ENCODE measurements at regions not wholly inside any gene's neighbourhood (a gene's known extent, or its start where the extent isn't known, plus 50 kb on each side); places are given as distances from the start of the nearest gene placed in this dataset.

DNA sequence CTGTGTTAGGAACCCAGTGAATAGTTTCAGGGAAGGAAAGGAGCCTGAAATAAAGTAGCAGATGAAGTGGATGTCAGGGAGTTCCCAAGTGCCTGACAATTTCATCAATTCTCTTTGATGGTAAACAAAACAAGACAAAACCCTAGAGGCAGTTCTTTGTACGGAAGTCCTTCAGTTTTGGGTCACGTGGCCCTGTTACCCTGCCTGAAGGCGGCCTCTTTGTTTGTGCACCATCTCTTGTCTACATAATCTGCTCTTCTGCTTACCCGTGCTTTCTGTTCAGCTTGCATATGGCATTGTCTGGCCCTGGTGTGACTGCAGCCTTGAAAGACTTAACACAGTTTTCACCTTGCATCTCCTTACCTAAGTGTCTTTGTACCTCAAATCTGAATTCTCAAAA lies 166.7 kb upstream of the DUSP10 start:
- TF ChIP-seq, protein P1, sequence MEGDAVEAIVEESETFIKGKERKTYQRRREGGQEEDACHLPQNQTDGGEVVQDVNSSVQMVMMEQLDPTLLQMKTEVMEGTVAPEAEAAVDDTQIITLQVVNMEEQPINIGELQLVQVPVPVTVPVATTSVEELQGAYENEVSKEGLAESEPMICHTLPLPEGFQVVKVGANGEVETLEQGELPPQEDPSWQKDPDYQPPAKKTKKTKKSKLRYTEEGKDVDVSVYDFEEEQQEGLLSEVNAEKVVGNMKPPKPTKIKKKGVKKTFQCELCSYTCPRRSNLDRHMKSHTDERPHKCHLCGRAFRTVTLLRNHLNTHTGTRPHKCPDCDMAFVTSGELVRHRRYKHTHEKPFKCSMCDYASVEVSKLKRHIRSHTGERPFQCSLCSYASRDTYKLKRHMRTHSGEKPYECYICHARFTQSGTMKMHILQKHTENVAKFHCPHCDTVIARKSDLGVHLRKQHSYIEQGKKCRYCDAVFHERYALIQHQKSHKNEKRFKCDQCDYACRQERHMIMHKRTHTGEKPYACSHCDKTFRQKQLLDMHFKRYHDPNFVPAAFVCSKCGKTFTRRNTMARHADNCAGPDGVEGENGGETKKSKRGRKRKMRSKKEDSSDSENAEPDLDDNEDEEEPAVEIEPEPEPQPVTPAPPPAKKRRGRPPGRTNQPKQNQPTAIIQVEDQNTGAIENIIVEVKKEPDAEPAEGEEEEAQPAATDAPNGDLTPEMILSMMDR (conservative IDR thresholded peaks at IDR 0.05): no peak
- TF ChIP-seq EZH2 (IDR thresholded peaks at IDR 0.05; ENCODE audit: low read depth): no peak

All from PC-9 (cell line).